ENCODE measurements at regions not wholly inside any gene's neighbourhood (a gene's known extent, or its start where the extent isn't known, plus 50 kb on each side); places are given as distances from the start of the nearest gene placed in this dataset.

GRCh38 chr1:229022595-229023333 lies 248.1 kb upstream of the RAB4A start:
- ChIA-PET POLR2A (no interaction called here), CTCF (no interaction called here)
- TF ChIP-seq SP1 (IDR thresholded peaks at IDR 0.05) (no peak), FOXM1 (IDR thresholded peaks at IDR 0.05; ENCODE audit: borderline replicate concordance) (no peak), LEF1 (IDR thresholded peaks at IDR 0.05; ENCODE audit: borderline replicate concordance) (no peak), ARNT (IDR thresholded peaks at IDR 0.05) (no peak), FOXA1 (IDR thresholded peaks at IDR 0.05) (no peak), L3MBTL2 (conservative IDR thresholded peaks at IDR 0.05) (no peak), TARDBP (IDR thresholded peaks at IDR 0.05) (no peak), BHLHE40 (IDR thresholded peaks at IDR 0.05; ENCODE audit: borderline replicate concordance) (no peak), CTBP1 (IDR thresholded peaks at IDR 0.05; ENCODE audit: borderline replicate concordance) (no peak), SUZ12 (IDR thresholded peaks at IDR 0.05) (no peak), ELF4 (IDR thresholded peaks at IDR 0.05) (no peak), FOXK2 (IDR thresholded peaks at IDR 0.05) (no peak), ZNF384 (IDR thresholded peaks at IDR 0.05) (no peak), NFRKB (IDR thresholded peaks at IDR 0.05) (no peak), HDGF (IDR thresholded peaks at IDR 0.05; ENCODE audit: borderline replicate concordance) (no peak)
- TF ChIP-seq, protein P1, sequence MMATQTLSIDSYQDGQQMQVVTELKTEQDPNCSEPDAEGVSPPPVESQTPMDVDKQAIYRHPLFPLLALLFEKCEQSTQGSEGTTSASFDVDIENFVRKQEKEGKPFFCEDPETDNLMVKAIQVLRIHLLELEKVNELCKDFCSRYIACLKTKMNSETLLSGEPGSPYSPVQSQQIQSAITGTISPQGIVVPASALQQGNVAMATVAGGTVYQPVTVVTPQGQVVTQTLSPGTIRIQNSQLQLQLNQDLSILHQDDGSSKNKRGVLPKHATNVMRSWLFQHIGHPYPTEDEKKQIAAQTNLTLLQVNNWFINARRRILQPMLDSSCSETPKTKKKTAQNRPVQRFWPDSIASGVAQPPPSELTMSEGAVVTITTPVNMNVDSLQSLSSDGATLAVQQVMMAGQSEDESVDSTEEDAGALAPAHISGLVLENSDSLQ (IDR thresholded peaks at IDR 0.05) = no peak
- no peak for DNase-seq (ENCODE audit: extremely low spot score)

DNA sequence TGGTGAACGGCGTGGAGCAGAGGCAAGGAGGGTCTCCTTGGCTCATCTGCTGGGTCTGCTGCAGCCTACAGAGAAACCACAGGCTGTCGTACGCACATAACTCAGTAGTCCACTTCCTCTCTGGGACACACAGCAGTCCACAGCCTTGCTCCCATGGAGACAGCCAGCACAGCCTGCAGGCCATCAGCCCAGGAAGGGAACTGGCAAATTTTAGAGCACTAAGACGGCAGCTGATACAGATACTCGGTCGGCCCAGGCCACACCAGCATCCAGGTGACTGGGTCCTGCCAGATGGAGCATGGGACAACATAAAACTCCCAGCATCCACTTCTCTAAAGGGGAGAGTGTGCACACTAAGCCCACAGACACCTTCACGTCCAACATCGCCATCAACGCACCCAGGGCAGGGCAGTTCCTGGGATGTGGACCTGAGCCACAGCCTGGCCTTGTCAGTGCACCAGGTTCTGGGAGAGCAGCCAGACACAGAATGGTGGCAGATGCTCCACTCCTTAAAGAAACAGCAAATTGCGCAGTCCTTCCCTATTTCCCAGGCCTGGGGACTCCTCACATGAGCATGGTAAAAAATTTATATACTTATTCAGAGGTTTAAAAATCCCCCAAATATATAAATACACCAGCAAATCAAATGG lies 247.1 kb upstream of the RAB4A start:
- TF ChIP-seq FOXM1 (IDR thresholded peaks at IDR 0.05; ENCODE audit: borderline replicate concordance) (no peak), HDGF (IDR thresholded peaks at IDR 0.05; ENCODE audit: borderline replicate concordance) (no peak), NFRKB (IDR thresholded peaks at IDR 0.05) (no peak), CTBP1 (IDR thresholded peaks at IDR 0.05; ENCODE audit: borderline replicate concordance) (no peak), FOXA1 (IDR thresholded peaks at IDR 0.05) (no peak), SUZ12 (IDR thresholded peaks at IDR 0.05) (no peak), ARNT (IDR thresholded peaks at IDR 0.05) (no peak), L3MBTL2 (conservative IDR thresholded peaks at IDR 0.05) (no peak)
- TF ChIP-seq, protein P1 (IDR thresholded peaks at IDR 0.05) = no peak
- ChIA-PET POLR2A (no interaction called here), CTCF (no interaction called here)
- no peak for DNase-seq (ENCODE audit: extremely low spot score)

- POLR2A ChIA-PET = no interaction called here
- CTCF ChIA-PET = no interaction called here
- TF ChIP-seq ARNT (IDR thresholded peaks at IDR 0.05) (no peak), SUZ12 (IDR thresholded peaks at IDR 0.05) (no peak), HDGF (IDR thresholded peaks at IDR 0.05; ENCODE audit: borderline replicate concordance) (no peak), CTBP1 (IDR thresholded peaks at IDR 0.05; ENCODE audit: borderline replicate concordance) (no peak), LEF1 (IDR thresholded peaks at IDR 0.05; ENCODE audit: borderline replicate concordance) (no peak), FOXA1 (IDR thresholded peaks at IDR 0.05) (no peak), ELF4 (IDR thresholded peaks at IDR 0.05) (no peak), FOXK2 (IDR thresholded peaks at IDR 0.05) (no peak), NFRKB (IDR thresholded peaks at IDR 0.05) (no peak), L3MBTL2 (conservative IDR thresholded peaks at IDR 0.05) (no peak), SP1 (IDR thresholded peaks at IDR 0.05) (no peak), TARDBP (IDR thresholded peaks at IDR 0.05) (no peak), FOXM1 (IDR thresholded peaks at IDR 0.05; ENCODE audit: borderline replicate concordance) (no peak)
- TF ChIP-seq, protein P1 (IDR thresholded peaks at IDR 0.05) = no peak
- DNase-seq (ENCODE audit: extremely low spot score) = no peak
Measured at GRCh38 chr1:229024528-229025130, 246.3 kb upstream of the RAB4A start.

GRCh38 chr1:229025576-229025975 lies 245.3 kb upstream of the RAB4A start:
- CTCF ChIA-PET = no interaction called here
- POLR2A ChIA-PET = no interaction called here
- TF ChIP-seq FOXK2 (IDR thresholded peaks at IDR 0.05) (no peak), HDGF (IDR thresholded peaks at IDR 0.05; ENCODE audit: borderline replicate concordance) (no peak), NFRKB (IDR thresholded peaks at IDR 0.05) (no peak), LEF1 (IDR thresholded peaks at IDR 0.05; ENCODE audit: borderline replicate concordance) (no peak), ELF4 (IDR thresholded peaks at IDR 0.05) (no peak), SUZ12 (IDR thresholded peaks at IDR 0.05) (no peak), ZNF384 (IDR thresholded peaks at IDR 0.05) (no peak), L3MBTL2 (conservative IDR thresholded peaks at IDR 0.05) (no peak), TARDBP (IDR thresholded peaks at IDR 0.05) (no peak), FOXA1 (IDR thresholded peaks at IDR 0.05) (no peak), BHLHE40 (IDR thresholded peaks at IDR 0.05; ENCODE audit: borderline replicate concordance) (no peak), ARNT (IDR thresholded peaks at IDR 0.05) (no peak), SP1 (IDR thresholded peaks at IDR 0.05) (no peak), FOXM1 (IDR thresholded peaks at IDR 0.05; ENCODE audit: borderline replicate concordance) (no peak), CTBP1 (IDR thresholded peaks at IDR 0.05; ENCODE audit: borderline replicate concordance) (no peak)
- TF ChIP-seq, protein P1 (IDR thresholded peaks at IDR 0.05) = no peak
- no peak for DNase-seq (ENCODE audit: extremely low spot score)

GRCh38 chr1:229027158-229027557 lies 243.8 kb upstream of the RAB4A start:
- TF ChIP-seq FOXM1 (IDR thresholded peaks at IDR 0.05; ENCODE audit: borderline replicate concordance) (no peak), L3MBTL2 (conservative IDR thresholded peaks at IDR 0.05) (no peak), HDGF (IDR thresholded peaks at IDR 0.05; ENCODE audit: borderline replicate concordance) (no peak), TARDBP (IDR thresholded peaks at IDR 0.05) (no peak), CTBP1 (IDR thresholded peaks at IDR 0.05; ENCODE audit: borderline replicate concordance) (no peak), FOXK2 (IDR thresholded peaks at IDR 0.05) (no peak), FOXA1 (IDR thresholded peaks at IDR 0.05) (no peak), ZNF384 (IDR thresholded peaks at IDR 0.05) (no peak), ELF4 (IDR thresholded peaks at IDR 0.05) (no peak), NFRKB (IDR thresholded peaks at IDR 0.05) (no peak), SP1 (IDR thresholded peaks at IDR 0.05) (no peak), ARNT (IDR thresholded peaks at IDR 0.05) (no peak)
- TF ChIP-seq, protein P1 (IDR thresholded peaks at IDR 0.05) = no peak
- ChIA-PET CTCF (interaction anchor here (0.6 kb wide), 1 partner anchor 10 kb away, joined by 3 read pairs; no protein-coding TSS in a partner anchor), POLR2A (no interaction called here)
- no peak for DNase-seq (ENCODE audit: extremely low spot score)
